HepG2 (cell line): ENCODE measurements at regions not wholly inside any gene's neighbourhood (a gene's known extent, or its start where the extent isn't known, plus 50 kb on each side); places are given as distances from the start of the nearest gene placed in this dataset.

Experiments
- ATAC-seq: fragments of 200-7000 bp; cut with Tn5 transposase; 3 replicates; pipeline ENCODE4 v1.9.1; 2020; ENCODE audit warnings: mild to moderate bottlenecking, moderate library complexity
- BruUV-seq: library from RNA; stranded (reverse); fragments of 400-500 nt; replicated peaks from 2 replicates; lab custom pipeline; 2021; lab: Mats Ljungman, UMichigan
- CTCF ChIA-PET: fragments of 300-600 bp; formaldehyde crosslinking; extraction: SDS; loops from one replicate; lab custom pipeline; 2021; ENCODE audit warnings: low total read pairs, inconsistent platforms, low intra/inter-chr PET ratio; lab: Yijun Ruan, JAX
- POLR2A ChIA-PET: fragments of 350-600 bp; sonication (Branson Sonifier 250); formaldehyde crosslinking; loops from one replicate; lab custom pipeline; 2020; ENCODE audit warnings: antibody characterized with exemption, inconsistent platforms; lab: Yijun Ruan, JAX
- DNase-seq: peaks from one replicate; pipeline ENCODE4 v3.0.0-alpha.2; 2015; ENCODE audit warnings: low spot score
- FAIRE-seq: peaks from 3 replicates; lab custom pipeline; 2011; peaks lifted over from hg19 to GRCh38; lab: Jason Lieb, UNC
- H2AFZ ChIP-seq: one replicate; pipeline ENCODE4 v1.6.1; 2011; ENCODE audit warnings: low read length, inconsistent platforms
- H3K27ac ChIP-seq: fragments of 300-600 bp; 3 replicates; pipeline ENCODE4 v1.8.0; 2011; ENCODE audit warnings: mixed run types, mild to moderate bottlenecking, mixed read lengths, low read length, inconsistent platforms; ENCODE audit not compliant: insufficient read depth; ENCODE audit errors: extremely low read length
- H3K27me3 ChIP-seq, 2 experiments: fragments of 200-600 bp in 1 of 2; 2 replicates in 1 of 2; 3 replicates in 1 of 2; pipeline versions ENCODE4 v1.6.0 to v1.8.0; 2011; ENCODE audit warnings: low read length in 2 of 2, mild to moderate bottlenecking in 2 of 2, moderate library complexity in 2 of 2, inconsistent platforms in 1 of 2; ENCODE audit not compliant: insufficient read depth in 2 of 2, control insufficient read depth in 1 of 2
- H3K36me3 ChIP-seq, 2 experiments: fragments of 200-600 bp in 1 of 2; replicated peaks in 1 of 2; 2 replicates in 1 of 2; 3 replicates in 1 of 2; pipeline versions ENCODE4 v1.5.1 to v1.8.0; 2011; ENCODE audit warnings: low read length in 2 of 2, inconsistent platforms in 1 of 2; ENCODE audit not compliant: insufficient read depth in 2 of 2, control insufficient read depth in 1 of 2
- H3K4me1 ChIP-seq: 2 replicates; pipeline ENCODE4 v1.5.1; 2012; ENCODE audit warnings: low read length, inconsistent platforms; ENCODE audit not compliant: insufficient read depth
- H3K4me2 ChIP-seq: 2 replicates; pipeline ENCODE4 v1.6.0; 2011; ENCODE audit warnings: low read depth, low read length, inconsistent platforms
- H3K4me3 ChIP-seq, 3 experiments: fragments of 200-600 bp in 1 of 3; sonication (generic), shearing (Covaris generic) in 1 of 3; replicated peaks in 1 of 3; 2 replicates each; pipeline ENCODE4 v1.5.1; 2011 to 2016; ENCODE audit warnings: low read length in 3 of 3, inconsistent platforms in 2 of 3, low read depth in 2 of 3, mild to moderate bottlenecking in 2 of 3, control low read depth in 1 of 3, mixed read lengths in 1 of 3; ENCODE audit not compliant: insufficient read depth in 1 of 3
- H3K79me2 ChIP-seq: one replicate; pipeline ENCODE4 v1.6.1; 2011; ENCODE audit warnings: low read length, inconsistent platforms; ENCODE audit not compliant: insufficient read depth
- H3K9ac ChIP-seq: 2 replicates; pipeline ENCODE4 v1.6.0; 2011; ENCODE audit warnings: mild to moderate bottlenecking, low read depth, low read length, inconsistent platforms; ENCODE audit not compliant: insufficient read depth
- H3K9me3 ChIP-seq: 2 replicates; pipeline ENCODE4 v1.5.1; 2012; ENCODE audit warnings: mild to moderate bottlenecking, low read length
- H4K20me1 ChIP-seq: 2 replicates; pipeline ENCODE4 v1.6.0; 2011; ENCODE audit warnings: inconsistent platforms, mild to moderate bottlenecking, low read length, moderate library complexity; ENCODE audit not compliant: insufficient read depth
- CHCHD3 ChIP-seq: sonication (generic); formaldehyde crosslinking; IDR thresholded peaks from 2 replicates; pipeline ENCODE4 v1.8.0; 2022; ENCODE audit warnings: mild to moderate bottlenecking, missing genetic modification reagents, moderate library complexity
- ERF ChIP-seq: IDR thresholded peaks from 2 replicates; pipeline ENCODE4 v1.6.1; 2018; ENCODE audit warnings: missing biosample characterization, missing genetic modification reagents
- FOXK2 ChIP-seq: fragments of 450-650 bp; IDR thresholded peaks from 2 replicates; pipeline ENCODE4 v1.6.1; 2016
- GATAD2A ChIP-seq: IDR thresholded peaks from 2 replicates; pipeline ENCODE4 v1.6.1; 2016
- HDAC1 ChIP-seq: sonication (generic); formaldehyde crosslinking; IDR thresholded peaks from 2 replicates; pipeline ENCODE4 v1.5.1; 2020; ENCODE audit warnings: mild to moderate bottlenecking, missing genetic modification reagents
- HOXD1 ChIP-seq: sonication (generic); formaldehyde crosslinking; IDR thresholded peaks from 2 replicates; pipeline ENCODE4 v1.5.0; 2020; ENCODE audit warnings: missing genetic modification reagents
- KLF16 ChIP-seq, 2 experiments: sonication (generic) in 1 of 2; formaldehyde crosslinking in 1 of 2; IDR thresholded peaks; 2 replicates each; pipeline versions ENCODE4 v1.6.1 to v1.8.0; 2016 to 2023; ENCODE audit warnings: missing genetic modification reagents in 2 of 2, missing compliant biosample characterization in 1 of 2
- MAFF ChIP-seq: IDR thresholded peaks from 2 replicates; pipeline ENCODE4 v1.6.1; 2011; ENCODE audit warnings: low read depth, low read length, improper control_type of control experiment
- NCOA2 ChIP-seq: sonication (generic); formaldehyde crosslinking; IDR thresholded peaks from 2 replicates; pipeline ENCODE4 v1.8.0; 2022; ENCODE audit warnings: inconsistent platforms
- PHF8 ChIP-seq: sonication (generic); formaldehyde crosslinking; IDR thresholded peaks from 2 replicates; pipeline ENCODE4 v1.5.0; 2020; ENCODE audit warnings: missing genetic modification reagents
- RFX3 ChIP-seq: IDR thresholded peaks from 2 replicates; pipeline ENCODE4 v1.6.1; 2016; ENCODE audit warnings: missing biosample characterization, missing genetic modification reagents
- RFX5 ChIP-seq: IDR thresholded peaks from 2 replicates; pipeline ENCODE4 v1.6.1; 2011; ENCODE audit warnings: low read depth, low read length, improper control_type of control experiment
- ZNF160 ChIP-seq: sonication (generic); formaldehyde crosslinking; IDR thresholded peaks from 2 replicates; pipeline ENCODE4 v1.8.0; 2022; ENCODE audit warnings: mild to moderate bottlenecking, inconsistent platforms, missing genetic modification reagents
- ZNF382 ChIP-seq: sonication (generic); formaldehyde crosslinking; IDR thresholded peaks from 2 replicates; pipeline ENCODE4 v1.5.0; 2020; ENCODE audit warnings: missing genetic modification reagents, mild to moderate bottlenecking, borderline replicate concordance
- ZNF597 ChIP-seq: sonication (generic); formaldehyde crosslinking; IDR thresholded peaks from 2 replicates; pipeline ENCODE4 v1.5.0; 2020; ENCODE audit warnings: missing genetic modification reagents
- ZNF660 ChIP-seq: sonication (generic); formaldehyde crosslinking; IDR thresholded peaks from 2 replicates; pipeline ENCODE4 v1.5.1; 2020; ENCODE audit warnings: mild to moderate bottlenecking, low read depth, missing genetic modification reagents, borderline replicate concordance
- ZNF770 ChIP-seq: sonication (generic); formaldehyde crosslinking; IDR thresholded peaks from 2 replicates; pipeline ENCODE4 v1.5.0; 2020; ENCODE audit warnings: mild to moderate bottlenecking, missing genetic modification reagents
- WGBS: methylation state at CpG from one replicate; pipeline ENCODE4 v1.1.6; 2017; ENCODE audit warnings: low lambda C conversion rate; 5-methylcytosine and 5-hydroxymethylcytosine counted together
- in situ Hi-C: cut with HindIII; loops from 2 replicates; pipeline ENCODE4 v1.10.0; 2017; ENCODE audit warnings: low pct_unique_long_range_greater_than_20kb; ENCODE audit not compliant: extremely low pct_ligation_motif_present
- intact Hi-C: fragments of 100-400 bp; cut with micrococcal nuclease; formaldehyde crosslinking; loops from one replicate; pipeline ENCODE4 v1.10.0; 2022; ENCODE audit not compliant: unreplicated experiment
- TF ChIP-seq, protein P1 (sequence below): sonication (generic); formaldehyde crosslinking; IDR thresholded peaks from 2 replicates; pipeline ENCODE4 v1.5.1; 2020; ENCODE audit warnings: missing genetic modification reagents, mild to moderate bottlenecking, borderline replicate concordance

DNA sequence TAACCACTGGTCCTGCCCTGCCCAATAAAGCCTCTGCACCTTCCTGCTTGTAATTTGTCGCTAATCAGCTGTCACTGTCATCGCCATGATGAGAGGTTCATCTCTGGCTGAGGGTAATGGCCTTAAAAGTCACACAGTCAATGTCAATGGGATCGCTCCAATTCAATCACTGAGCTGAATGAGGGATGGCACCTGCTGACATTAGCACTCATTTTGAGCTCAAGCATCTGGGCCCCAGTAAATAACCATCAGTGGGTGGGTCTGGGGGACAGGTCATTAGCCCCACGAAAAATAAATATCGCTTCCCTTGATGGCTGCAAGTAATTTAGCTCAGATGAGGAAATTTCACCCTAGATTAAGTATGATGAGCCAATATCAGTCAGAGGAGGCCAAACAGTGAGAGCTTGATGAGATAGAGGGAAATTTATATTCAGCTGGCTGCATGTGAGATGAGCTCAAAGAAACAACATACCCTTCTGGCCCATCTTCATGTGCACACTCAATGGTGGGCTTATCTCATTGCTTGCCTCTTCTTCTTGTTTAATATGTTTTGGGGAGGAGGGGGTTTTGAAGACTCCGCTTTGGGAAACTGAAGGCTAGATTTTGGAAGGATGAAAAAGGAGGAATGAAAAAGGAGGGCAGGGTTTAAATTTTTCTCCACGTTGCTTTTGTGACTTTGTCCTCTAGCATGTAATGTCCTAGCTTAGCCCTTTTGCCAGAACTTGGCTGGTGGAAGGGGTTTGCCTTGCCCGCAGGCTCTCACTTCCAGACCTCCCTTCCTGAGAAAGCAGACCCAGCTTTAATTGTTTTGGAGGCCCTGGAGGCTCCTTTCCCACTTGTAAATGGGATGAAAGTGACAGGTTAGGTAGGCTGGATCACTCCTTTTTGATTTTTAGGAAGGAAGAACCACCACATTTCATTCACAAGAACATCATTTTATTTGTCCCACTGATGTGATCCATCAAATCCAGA is 84.8 kb upstream of the PAQR3 start:
- Histone ChIP-seq H3K4me1 (no peaks in the 10 kb centered on the region), H3K27me3 (peaks cover 0 to 11% of the 10 kb centered on the region in 2 experiments; a peak in 1 of 5 replicates), H3K4me2 (no peak overlapping the region), H4K20me1 (no peaks in the 10 kb centered on the region), H3K9ac (no peak overlapping the region), H3K79me2 (no peaks in the 10 kb centered on the region), H3K27ac (no peak overlapping the region), H3K9me3 (no peaks in the 10 kb centered on the region), H3K4me3 (no peak overlapping the region), H2AFZ (no peak overlapping the region), H3K36me3 (no peaks in the 10 kb centered on the region)
- in situ Hi-C loops = no loop called here
- intact Hi-C loops = no loop called here
- FAIRE-seq (no peak), DNase-seq (no peak), ATAC-seq (no peak)
- ChIA-PET POLR2A (no interaction called here), CTCF (no interaction called here)
- WGBS = 5% methylated on average over 8 of the region's 8 CpGs
- no TSS peak for BruUV-seq
- TF ChIP-seq ZNF597 (CRISPR knock-in tag) (no peak), GATAD2A (CRISPR knock-in tag) (no peak), ZNF770 (CRISPR knock-in tag) (no peak), HOXD1 (CRISPR knock-in tag) (no peak), PHF8 (CRISPR knock-in tag) (no peak), MAFF (no peak), RFX5 (no peak), ZNF160 (CRISPR knock-in tag) (no peak), ZNF382 (no peak), HDAC1 (CRISPR knock-in tag) (no peak), NCOA2 (CRISPR knock-in tag) (no peak), RFX3 (no peak), ERF (CRISPR knock-in tag) (no peak), ZNF660 (CRISPR knock-in tag) (no peak), CHCHD3 (CRISPR knock-in tag) (no peak), KLF16 (CRISPR knock-in tag; IDR thresholded peaks at IDR 0.05) (no peak), FOXK2 (no peak)
- TF ChIP-seq, protein P1, sequence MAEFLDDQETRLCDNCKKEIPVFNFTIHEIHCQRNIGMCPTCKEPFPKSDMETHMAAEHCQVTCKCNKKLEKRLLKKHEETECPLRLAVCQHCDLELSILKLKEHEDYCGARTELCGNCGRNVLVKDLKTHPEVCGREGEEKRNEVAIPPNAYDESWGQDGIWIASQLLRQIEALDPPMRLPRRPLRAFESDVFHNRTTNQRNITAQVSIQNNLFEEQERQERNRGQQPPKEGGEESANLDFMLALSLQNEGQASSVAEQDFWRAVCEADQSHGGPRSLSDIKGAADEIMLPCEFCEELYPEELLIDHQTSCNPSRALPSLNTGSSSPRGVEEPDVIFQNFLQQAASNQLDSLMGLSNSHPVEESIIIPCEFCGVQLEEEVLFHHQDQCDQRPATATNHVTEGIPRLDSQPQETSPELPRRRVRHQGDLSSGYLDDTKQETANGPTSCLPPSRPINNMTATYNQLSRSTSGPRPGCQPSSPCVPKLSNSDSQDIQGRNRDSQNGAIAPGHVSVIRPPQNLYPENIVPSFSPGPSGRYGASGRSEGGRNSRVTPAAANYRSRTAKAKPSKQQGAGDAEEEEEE (CRISPR knock-in tag) = no peak
